Mucosa of descending colon (tissue), 3 donors: ENCODE measurements at regions not wholly inside any gene's neighbourhood (a gene's known extent, or its start where the extent isn't known, plus 50 kb on each side); places are given as distances from the start of the nearest gene placed in this dataset.

Experiments
- ATAC-seq: fragments of 200-7000 bp; cut with Tn5 transposase; one replicate; pipeline ENCODE4 v1.9.1; 2020; ENCODE audit warnings: mild to moderate bottlenecking, moderate library complexity
- DNase-seq, 3 donors: peaks; one replicate each; pipeline ENCODE4 v3.0.0-alpha.2; 2020
- H3K36me3 ChIP-seq: fragments of 200-600 bp; one replicate; pipeline ENCODE4 v1.8.0; 2021; ENCODE audit warnings: low read depth, mild to moderate bottlenecking
- H3K4me1 ChIP-seq: fragments of 200-600 bp; one replicate; pipeline ENCODE4 v1.8.0; 2021; ENCODE audit warnings: low read depth, mild to moderate bottlenecking
- H3K4me3 ChIP-seq: fragments of 200-600 bp; one replicate; pipeline ENCODE4 v1.8.0; 2021; ENCODE audit warnings: mild to moderate bottlenecking
- H3K9me3 ChIP-seq: fragments of 200-600 bp; one replicate; pipeline ENCODE4 v1.8.0; 2021; ENCODE audit warnings: mild to moderate bottlenecking
- CTCF ChIP-seq: fragments of 200-600 bp; IDR thresholded peaks from one replicate; pipeline ENCODE4 v1.8.0; 2022; ENCODE audit warnings: antibody characterized with exemption, mild to moderate bottlenecking
- intact Hi-C, 2 donors: fragments of 100-400 bp; cut with DNase I in 1 of 2; cut with micrococcal nuclease in 1 of 2; formaldehyde crosslinking; loops; one replicate each; pipeline versions ENCODE4 v1.11.0 to v1.11.1; 2022; cut with DNase I, micrococcal nuclease
- donor health status: DM: no; HTN: no; CAD: no; lungs with moderate emphysema.
- donor health status: DM: no; HTN: no; CAD: no.
- donor health status: DM: no; HTN: yes; CAD: no.

- Histone ChIP-seq H3K4me1 (no peaks in the 10 kb centered on the region), H3K9me3 (no peaks in the 10 kb centered on the region), H3K36me3 (no peaks in the 10 kb centered on the region), H3K4me3 (no peak overlapping the region)
- intact Hi-C loops = no loop called here
- TF ChIP-seq CTCF = no peak
- no peak for DNase-seq
- ATAC-seq = no peak
These were observed 151.4 kb upstream of the FSTL4 start for GRCh38 chr5:133763744-133764143.

- no peak for DNase-seq
- ATAC-seq = no peak
- intact Hi-C loops = no loop called here
- Histone ChIP-seq H3K9me3 (no peaks in the 10 kb centered on the region), H3K36me3 (no peaks in the 10 kb centered on the region), H3K4me1 (no peaks in the 10 kb centered on the region), H3K4me3 (no peak overlapping the region)
- TF ChIP-seq CTCF = no peak
These were observed 149.3 kb upstream of the FSTL4 start for GRCh38 chr5:133761632-133762031.

- intact Hi-C loops = no loop called here
- Histone ChIP-seq H3K4me3 (no peak overlapping the region), H3K36me3 (no peaks in the 10 kb centered on the region), H3K9me3 (no peaks in the 10 kb centered on the region), H3K4me1 (no peaks in the 10 kb centered on the region)
- ATAC-seq (no peak), DNase-seq (no peak)
- no peak for TF ChIP-seq CTCF
These were observed 148.2 kb upstream of the FSTL4 start for GRCh38 chr5:133760532-133760931.

GRCh38 chr5:133758641-133759040, 146.3 kb upstream of the FSTL4 start:
- ATAC-seq (no peak), DNase-seq (no peak)
- Histone ChIP-seq H3K36me3 (no peaks in the 10 kb centered on the region), H3K9me3 (no peaks in the 10 kb centered on the region), H3K4me3 (no peak overlapping the region), H3K4me1 (no peaks in the 10 kb centered on the region)
- intact Hi-C loops = no loop called here
- TF ChIP-seq CTCF = no peak

- intact Hi-C loops = no loop called here
- no peaks in the 10 kb centered on the region for H3K36me3 ChIP-seq
- DNase-seq (no peak), ATAC-seq (no peak)
- no peak for TF ChIP-seq CTCF
- H3K4me3 ChIP-seq = no peak overlapping the region
- no peaks in the 10 kb centered on the region for H3K4me1 ChIP-seq
- H3K9me3 ChIP-seq = no peaks in the 10 kb centered on the region
These were observed 145.1 kb upstream of the FSTL4 start for GRCh38 chr5:133757396-133757945.

GRCh38 chr5:133756756-133757155, 144.4 kb upstream of the FSTL4 start:
- H3K4me1 ChIP-seq = no peaks in the 10 kb centered on the region
- DNase-seq (no peak), ATAC-seq (no peak)
- intact Hi-C loops = no loop called here
- H3K9me3 ChIP-seq = no peaks in the 10 kb centered on the region
- no peak for TF ChIP-seq CTCF
- no peaks in the 10 kb centered on the region for H3K36me3 ChIP-seq
- H3K4me3 ChIP-seq = no peak overlapping the region
